ENCODE measurements at regions not wholly inside any gene's neighbourhood (a gene's known extent, or its start where the extent isn't known, plus 50 kb on each side); places are given as distances from the start of the nearest gene placed in this dataset.

- TF ChIP-seq TAF1 (IDR thresholded peaks at IDR 0.05; ENCODE audit: borderline replicate concordance, low read depth, low read length) (no peak), POLR2A (IDR thresholded peaks at IDR 0.05; ENCODE audit: low read depth, low read length) (no peak)
Measured at GRCh38 chr13:84867246-84867645, 932.0 kb downstream of the SLITRK6 start.
